NT2/D1 (cell line): ENCODE measurements at regions not wholly inside any gene's neighbourhood (a gene's known extent, or its start where the extent isn't known, plus 50 kb on each side); places are given as distances from the start of the nearest gene placed in this dataset.

Source experiments
- SUZ12 ChIP-seq: IDR thresholded peaks from 2 replicates; pipeline ENCODE4 v1.6.1; 2011; ENCODE audit not compliant: insufficient read length, insufficient read depth; ENCODE audit errors: extremely low read depth
- YY1 ChIP-seq: IDR thresholded peaks from 2 replicates; pipeline ENCODE4 v1.6.1; 2011; ENCODE audit not compliant: insufficient read length, insufficient read depth
- ZNF274 ChIP-seq: IDR thresholded peaks from 2 replicates; pipeline ENCODE4 v1.6.1; 2011; ENCODE audit warnings: mild to moderate bottlenecking, low read depth, low read length

GRCh38 chr13:84126671-84127171 lies 244.4 kb upstream of the SLITRK1 start:
- no peak for TF ChIP-seq YY1
- no peak for TF ChIP-seq ZNF274
- TF ChIP-seq SUZ12: no peak
